ENCODE measurements at regions not wholly inside any gene's neighbourhood (a gene's known extent, or its start where the extent isn't known, plus 50 kb on each side); places are given as distances from the start of the nearest gene placed in this dataset.

GRCh38 chr12:104870797-104871196 lies 87.3 kb downstream of the SLC41A2 start:
- no peak overlapping the region for H3K4me3 ChIP-seq (ENCODE audit: low read depth, low read length)
- CTCF ChIA-PET = interaction anchor here (3.0 kb wide), 1 partner anchor 489 kb away, joined by 9 read pairs; no protein-coding TSS in a partner anchor
- H3K27me3 ChIP-seq (ENCODE audit: control insufficient read depth, insufficient read depth, low read length) = no peaks in the 10 kb centered on the region
- DNase-seq (ENCODE audit: low read depth) = no peak
- POLR2A ChIA-PET = no interaction called here
- no peaks in the 10 kb centered on the region for H3K36me3 ChIP-seq (ENCODE audit: control insufficient read depth, insufficient read depth, low read length)
- TF ChIP-seq, protein P1, sequence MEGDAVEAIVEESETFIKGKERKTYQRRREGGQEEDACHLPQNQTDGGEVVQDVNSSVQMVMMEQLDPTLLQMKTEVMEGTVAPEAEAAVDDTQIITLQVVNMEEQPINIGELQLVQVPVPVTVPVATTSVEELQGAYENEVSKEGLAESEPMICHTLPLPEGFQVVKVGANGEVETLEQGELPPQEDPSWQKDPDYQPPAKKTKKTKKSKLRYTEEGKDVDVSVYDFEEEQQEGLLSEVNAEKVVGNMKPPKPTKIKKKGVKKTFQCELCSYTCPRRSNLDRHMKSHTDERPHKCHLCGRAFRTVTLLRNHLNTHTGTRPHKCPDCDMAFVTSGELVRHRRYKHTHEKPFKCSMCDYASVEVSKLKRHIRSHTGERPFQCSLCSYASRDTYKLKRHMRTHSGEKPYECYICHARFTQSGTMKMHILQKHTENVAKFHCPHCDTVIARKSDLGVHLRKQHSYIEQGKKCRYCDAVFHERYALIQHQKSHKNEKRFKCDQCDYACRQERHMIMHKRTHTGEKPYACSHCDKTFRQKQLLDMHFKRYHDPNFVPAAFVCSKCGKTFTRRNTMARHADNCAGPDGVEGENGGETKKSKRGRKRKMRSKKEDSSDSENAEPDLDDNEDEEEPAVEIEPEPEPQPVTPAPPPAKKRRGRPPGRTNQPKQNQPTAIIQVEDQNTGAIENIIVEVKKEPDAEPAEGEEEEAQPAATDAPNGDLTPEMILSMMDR (IDR thresholded peaks at IDR 0.05; ENCODE audit: insufficient read depth, low read depth, low read length) = no peak

DNA sequence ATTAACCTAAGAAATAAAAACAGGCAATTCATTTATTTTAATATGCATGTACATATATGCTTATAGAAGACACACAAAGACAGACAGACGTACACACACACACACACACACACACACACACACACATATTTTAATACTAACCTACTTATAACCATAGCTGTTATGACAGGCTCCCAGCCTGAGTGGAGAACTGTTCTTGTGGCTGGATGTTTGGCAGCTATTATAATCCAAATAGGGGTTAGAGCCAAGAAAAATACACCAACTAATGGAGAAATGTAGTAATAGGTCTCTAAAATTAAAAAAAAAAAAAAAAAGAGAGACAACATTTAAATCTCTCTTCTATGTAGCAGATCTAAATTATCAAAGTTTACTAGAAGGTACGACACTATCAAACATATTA lies 91.8 kb downstream of the SLC41A2 start:
- no peak overlapping the region for H3K4me3 ChIP-seq (ENCODE audit: low read depth, low read length)
- no peaks in the 10 kb centered on the region for H3K27me3 ChIP-seq (ENCODE audit: control insufficient read depth, insufficient read depth, low read length)
- ChIA-PET CTCF (interaction anchor here (1.7 kb wide), 1 partner anchor 484 kb away, joined by 5 read pairs; no protein-coding TSS in a partner anchor), POLR2A (interaction anchor here (0.6 kb wide), 1 partner anchor 440 kb away, joined by 7 read pairs; no protein-coding TSS in a partner anchor)
- TF ChIP-seq, protein P1 (IDR thresholded peaks at IDR 0.05; ENCODE audit: insufficient read depth, low read depth, low read length) = no peak
- H3K36me3 ChIP-seq (ENCODE audit: control insufficient read depth, insufficient read depth, low read length) = no peaks in the 10 kb centered on the region
- no peak for DNase-seq (ENCODE audit: low read depth)

GRCh38 chr12:104865080-104865479 lies 93.0 kb downstream of the SLC41A2 start:
- DNase-seq (ENCODE audit: low read depth) = no peak
- ChIA-PET POLR2A (no interaction called here), CTCF (interaction anchor here (0.6 to 1.6 kb wide), 3 partner anchors 12 to 156 kb away, joined by 3 to 5 read pairs (median 3); no protein-coding TSS in a partner anchor)
- no peak overlapping the region for H3K4me3 ChIP-seq (ENCODE audit: low read depth, low read length)
- H3K36me3 ChIP-seq (ENCODE audit: control insufficient read depth, insufficient read depth, low read length) = no peaks in the 10 kb centered on the region
- TF ChIP-seq, protein P1 (IDR thresholded peaks at IDR 0.05; ENCODE audit: insufficient read depth, low read depth, low read length) = no peak
- no peaks in the 10 kb centered on the region for H3K27me3 ChIP-seq (ENCODE audit: control insufficient read depth, insufficient read depth, low read length)

- POLR2A ChIA-PET = no interaction called here
- no peak for DNase-seq (ENCODE audit: low read depth)
- Histone ChIP-seq H3K27me3 (ENCODE audit: control insufficient read depth, insufficient read depth, low read length) (no peaks in the 10 kb centered on the region), H3K36me3 (ENCODE audit: control insufficient read depth, insufficient read depth, low read length) (no peaks in the 10 kb centered on the region), H3K4me3 (ENCODE audit: low read depth, low read length) (no peak overlapping the region)
- CTCF ChIA-PET = interaction anchor here (0.6 to 1.6 kb wide), 3 partner anchors 13 to 156 kb away, joined by 3 to 5 read pairs (median 3); no protein-coding TSS in a partner anchor
- TF ChIP-seq, protein P1 (IDR thresholded peaks at IDR 0.05; ENCODE audit: insufficient read depth, low read depth, low read length) = no peak
These were observed 93.4 kb downstream of the SLC41A2 start for GRCh38 chr12:104864668-104865067.

DNA sequence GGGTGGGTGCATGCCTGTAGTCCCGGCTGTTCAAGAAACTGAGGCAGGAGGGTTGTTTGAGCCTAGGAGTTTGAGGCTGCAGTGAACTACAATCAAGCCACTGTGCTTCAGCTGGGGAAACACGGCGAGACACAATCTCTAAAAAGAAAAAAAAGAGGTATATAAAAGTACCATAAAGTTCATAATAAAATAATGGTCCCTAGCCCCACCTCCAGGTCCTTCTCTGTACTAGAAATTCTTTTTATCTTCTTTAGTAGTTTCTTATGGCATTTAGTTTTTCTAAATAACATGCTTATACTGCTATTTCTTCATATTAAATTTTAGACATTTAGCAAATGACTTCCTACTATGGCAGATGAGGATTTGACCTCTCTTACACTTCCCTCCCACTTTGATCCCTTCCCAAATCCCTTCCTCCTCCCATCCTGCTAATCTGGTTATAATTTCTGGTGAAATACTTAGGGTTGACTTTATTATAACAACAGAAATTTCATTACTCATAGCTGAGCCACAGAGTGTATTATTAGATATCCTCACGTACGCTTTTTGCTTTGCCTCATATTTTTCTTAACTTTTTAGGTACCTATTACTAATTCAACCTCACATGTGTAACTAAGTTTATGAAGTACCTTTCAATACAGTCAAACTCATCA lies 94.7 kb downstream of the SLC41A2 start:
- Histone ChIP-seq H3K27me3 (ENCODE audit: control insufficient read depth, insufficient read depth, low read length) (no peaks in the 10 kb centered on the region), H3K4me3 (ENCODE audit: low read depth, low read length) (no peak overlapping the region), H3K36me3 (ENCODE audit: control insufficient read depth, insufficient read depth, low read length) (no peaks in the 10 kb centered on the region)
- CTCF ChIA-PET = interaction anchor here (0.5 to 1.4 kb wide), 4 partner anchors 30 to 482 kb away, joined by 3 to 4 read pairs (median 3); no protein-coding TSS in a partner anchor
- POLR2A ChIA-PET = no interaction called here
- no peak for DNase-seq (ENCODE audit: low read depth)
- TF ChIP-seq, protein P1 (IDR thresholded peaks at IDR 0.05; ENCODE audit: insufficient read depth, low read depth, low read length) = no peak

Measured in BJ (cell line).